ENCODE measurements at regions not wholly inside any gene's neighbourhood (a gene's known extent, or its start where the extent isn't known, plus 50 kb on each side); places are given as distances from the start of the nearest gene placed in this dataset.

DNA sequence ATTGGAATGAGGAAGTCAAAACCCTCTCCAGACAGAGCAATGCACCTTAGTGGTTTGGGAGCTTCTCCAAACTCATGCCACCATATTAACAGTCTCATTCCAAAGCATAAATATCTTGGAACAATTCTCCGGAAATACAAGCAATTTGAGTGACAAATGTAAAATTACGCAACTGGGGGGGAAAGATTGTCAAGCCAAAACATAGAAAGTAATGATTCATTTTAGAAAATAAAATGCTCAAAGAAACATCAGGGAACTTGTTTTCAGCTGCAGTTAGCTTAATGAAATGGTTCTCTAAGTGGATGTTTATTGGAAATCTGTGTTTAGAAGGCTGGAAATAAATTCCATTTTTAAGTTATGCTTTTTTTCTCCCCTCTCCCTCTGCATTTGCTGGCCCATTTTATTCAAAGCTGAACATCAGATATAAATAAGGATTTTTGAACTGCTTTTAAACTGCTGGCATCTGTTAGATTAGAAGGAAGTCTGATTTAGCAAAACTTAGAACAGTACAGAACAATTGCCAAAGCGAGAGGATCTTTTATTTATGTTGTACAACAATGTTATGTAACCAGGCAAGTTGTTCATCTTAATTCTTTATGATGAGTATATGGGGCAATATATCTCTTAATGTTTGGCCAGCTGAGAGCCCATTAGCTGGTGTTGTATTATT lies 551.9 kb downstream of the PRELID2 start:
- no peak overlapping the region for H3K4me3 Mint-ChIP-seq
- H3K4me1 Mint-ChIP-seq: no peaks in the 10 kb centered on the region
- no peak overlapping the region for H3K27ac Mint-ChIP-seq
- no peaks in the 10 kb centered on the region for H3K27me3 Mint-ChIP-seq
- H3K9me3 Mint-ChIP-seq: no peaks in the 10 kb centered on the region
- H3K36me3 Mint-ChIP-seq: no peaks in the 10 kb centered on the region

DNA sequence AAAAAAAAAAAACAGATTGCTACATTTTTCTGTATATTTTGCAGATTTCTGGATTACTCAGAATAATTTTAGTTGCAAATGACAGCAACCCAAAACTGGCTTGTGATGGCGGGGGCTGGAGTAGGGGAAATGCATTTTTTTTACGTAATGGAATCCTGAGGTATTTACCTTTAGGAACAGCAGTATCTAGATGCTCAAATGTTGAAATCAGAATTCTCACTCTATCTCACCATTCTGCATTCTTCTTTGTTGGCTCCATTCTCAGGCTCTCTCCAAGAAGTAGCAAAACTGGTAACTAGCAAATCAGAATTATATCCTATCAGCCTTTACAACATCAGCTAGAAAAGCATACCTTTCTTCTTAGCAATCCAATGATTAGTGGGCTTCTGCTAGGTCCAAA lies 554.3 kb downstream of the PRELID2 start:
- H3K27ac Mint-ChIP-seq: no peak overlapping the region
- H3K4me3 Mint-ChIP-seq: no peak overlapping the region
- no peaks in the 10 kb centered on the region for H3K9me3 Mint-ChIP-seq
- H3K36me3 Mint-ChIP-seq: no peaks in the 10 kb centered on the region
- no peaks in the 10 kb centered on the region for H3K4me1 Mint-ChIP-seq
- no peaks in the 10 kb centered on the region for H3K27me3 Mint-ChIP-seq

DNA sequence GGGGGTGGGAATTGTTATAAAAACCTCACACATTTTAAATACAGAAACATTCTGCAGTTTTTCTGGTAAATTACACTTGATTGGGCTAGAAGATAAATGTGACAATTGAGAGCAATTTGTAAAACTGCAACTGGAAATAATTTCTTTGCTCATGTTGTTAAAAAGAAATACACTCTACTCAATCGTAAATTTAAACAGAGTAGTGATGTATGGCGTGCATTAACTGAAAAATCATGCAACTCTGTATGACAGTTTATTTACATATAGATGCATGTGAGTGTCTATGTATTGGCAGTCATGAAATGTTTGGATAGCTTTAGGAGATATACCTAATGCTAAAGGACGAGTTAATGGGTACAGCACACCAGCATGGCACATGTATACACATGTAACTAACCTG lies 554.9 kb downstream of the PRELID2 start:
- H3K4me1 Mint-ChIP-seq: no peaks in the 10 kb centered on the region
- no peaks in the 10 kb centered on the region for H3K9me3 Mint-ChIP-seq
- H3K27ac Mint-ChIP-seq: no peak overlapping the region
- no peaks in the 10 kb centered on the region for H3K27me3 Mint-ChIP-seq
- H3K4me3 Mint-ChIP-seq: no peak overlapping the region
- no peaks in the 10 kb centered on the region for H3K36me3 Mint-ChIP-seq

DNA sequence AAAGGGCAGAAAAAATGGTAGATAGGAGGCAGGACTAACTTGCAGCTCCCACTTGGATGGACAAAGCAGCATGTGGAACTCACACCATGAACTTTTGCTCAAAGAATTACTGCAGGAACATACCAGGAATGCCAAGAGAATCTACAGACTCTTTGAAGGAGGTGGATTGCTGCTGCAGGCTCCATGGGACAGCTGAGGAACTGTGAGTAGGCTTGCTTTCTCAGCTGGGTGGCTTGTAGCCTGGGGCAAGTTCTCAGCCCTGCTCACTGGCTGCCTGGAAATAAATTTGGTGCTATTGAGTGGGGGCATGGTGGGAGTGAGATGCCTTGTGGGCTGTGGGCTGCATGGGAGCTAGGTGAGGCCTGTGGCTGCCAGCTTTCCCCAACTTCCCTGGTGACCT lies 574.5 kb downstream of the PRELID2 start:
- no peak overlapping the region for H3K27ac Mint-ChIP-seq
- no peaks in the 10 kb centered on the region for H3K9me3 Mint-ChIP-seq
- no peaks in the 10 kb centered on the region for H3K27me3 Mint-ChIP-seq
- H3K4me3 Mint-ChIP-seq: no peak overlapping the region
- no peaks in the 10 kb centered on the region for H3K4me1 Mint-ChIP-seq
- no peaks in the 10 kb centered on the region for H3K36me3 Mint-ChIP-seq

DNA sequence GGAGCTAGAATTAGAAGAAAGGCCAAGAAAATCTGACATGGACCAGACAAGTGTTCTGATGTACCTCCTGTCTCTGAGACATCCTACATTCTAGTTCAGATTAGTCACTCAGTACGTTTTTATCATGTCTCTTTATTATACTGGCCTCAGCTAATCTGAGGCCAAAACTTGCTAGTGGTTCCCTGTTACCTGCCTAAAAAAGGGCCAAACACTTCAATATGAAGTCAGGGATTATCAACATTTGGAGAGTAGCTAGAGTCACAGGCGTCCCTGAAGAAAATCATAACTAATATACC lies 587.4 kb downstream of the PRELID2 start:
- Mint-ChIP-seq H3K36me3 (no peaks in the 10 kb centered on the region), H3K9me3 (peaks cover 4% of the 10 kb centered on the region)

DNA sequence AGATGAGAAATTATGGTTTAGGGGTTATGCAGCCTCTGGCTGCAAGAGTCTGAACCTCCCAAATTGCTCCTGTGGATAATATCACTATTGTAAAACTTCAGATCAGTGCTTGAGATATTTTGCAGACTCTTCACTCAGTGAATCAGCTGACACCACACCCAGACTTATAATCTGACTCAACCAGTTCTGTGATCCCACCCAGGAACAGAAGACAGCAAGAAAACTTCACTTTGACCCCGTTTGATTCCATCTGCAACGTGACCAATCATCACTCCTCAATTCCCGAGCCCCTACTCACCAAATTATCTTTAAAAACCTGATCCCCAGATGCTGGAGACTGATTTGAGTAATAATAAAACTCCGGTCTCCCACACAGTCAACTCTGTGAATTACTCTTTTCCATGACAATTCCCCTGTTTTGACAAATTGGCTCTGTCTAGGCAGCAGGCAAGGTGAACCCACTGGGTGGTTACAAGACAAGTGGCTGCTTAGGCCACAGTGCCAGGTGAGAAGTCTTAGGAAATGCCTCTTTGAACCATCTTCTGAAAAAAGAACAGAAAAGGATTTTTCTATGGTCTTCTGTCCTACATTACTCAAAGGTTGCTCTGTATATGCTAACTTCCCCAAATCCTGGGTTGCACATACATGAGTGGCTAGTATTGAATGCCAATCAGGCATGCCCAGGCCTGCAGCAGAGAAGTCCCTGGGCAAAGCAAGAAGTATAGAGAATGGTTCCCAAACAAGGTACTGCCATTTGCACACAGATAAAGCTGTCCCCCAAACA lies 588.0 kb downstream of the PRELID2 start:
- H3K27me3 Mint-ChIP-seq: no peaks in the 10 kb centered on the region
- H3K36me3 Mint-ChIP-seq: no peaks in the 10 kb centered on the region
- H3K9me3 Mint-ChIP-seq: peaks cover 4% of the 10 kb centered on the region
- H3K4me1 Mint-ChIP-seq: no peaks in the 10 kb centered on the region
- H3K27ac Mint-ChIP-seq: no peak overlapping the region
- no peak overlapping the region for H3K4me3 Mint-ChIP-seq

More for the DNA sequence above, 587.4 kb downstream of the PRELID2 start:
- no peaks in the 10 kb centered on the region for H3K27me3 Mint-ChIP-seq
- no peaks in the 10 kb centered on the region for H3K4me1 Mint-ChIP-seq
- no peak overlapping the region for H3K27ac Mint-ChIP-seq
- no peak overlapping the region for H3K4me3 Mint-ChIP-seq

DNA sequence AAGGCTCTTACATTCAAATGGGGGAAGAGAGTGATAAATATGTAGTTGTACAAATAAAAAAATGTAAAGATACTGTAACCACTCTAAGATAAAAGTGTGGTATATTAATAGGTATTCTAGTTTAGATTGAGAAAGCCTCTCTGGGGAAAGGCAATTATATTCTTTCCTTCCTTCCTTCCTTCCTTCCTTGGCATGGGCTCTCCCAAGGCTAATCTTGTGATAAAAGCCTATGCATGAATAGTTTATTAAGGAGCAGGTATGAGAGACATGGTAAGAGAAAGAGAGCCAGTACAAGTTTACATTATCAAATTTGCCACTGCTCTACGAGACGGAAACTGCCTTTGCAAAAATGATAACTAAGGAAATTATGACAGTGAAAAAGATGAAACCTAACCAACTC lies 588.8 kb downstream of the PRELID2 start:
- Mint-ChIP-seq H3K36me3 (no peaks in the 10 kb centered on the region), H3K4me1 (no peaks in the 10 kb centered on the region), H3K4me3 (no peak overlapping the region), H3K9me3 (no peaks in the 10 kb centered on the region), H3K27ac (no peak overlapping the region), H3K27me3 (no peaks in the 10 kb centered on the region)

DNA sequence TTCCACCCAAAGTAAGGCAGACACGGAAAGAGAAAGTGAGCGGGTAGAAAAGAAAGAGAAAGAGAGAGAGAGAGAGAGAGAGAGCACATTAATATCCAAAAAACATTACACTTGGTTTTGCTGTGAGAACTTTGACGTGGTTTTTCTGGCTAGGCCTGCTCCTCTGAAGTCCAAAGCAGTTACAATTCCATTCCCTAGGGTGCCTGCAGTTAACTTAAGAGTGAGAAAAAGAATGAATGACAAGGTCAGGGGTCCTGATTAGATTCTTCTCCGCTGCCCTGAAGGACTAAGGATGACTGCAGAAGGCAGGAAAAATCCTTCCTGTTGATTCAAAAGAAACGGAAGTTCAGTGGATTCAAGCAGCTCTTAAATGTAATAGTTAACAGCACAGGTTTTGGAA lies 589.8 kb downstream of the PRELID2 start:
- no peak overlapping the region for H3K27ac Mint-ChIP-seq
- no peaks in the 10 kb centered on the region for H3K27me3 Mint-ChIP-seq
- H3K36me3 Mint-ChIP-seq: no peaks in the 10 kb centered on the region
- no peaks in the 10 kb centered on the region for H3K9me3 Mint-ChIP-seq
- H3K4me1 Mint-ChIP-seq: no peaks in the 10 kb centered on the region
- no peak overlapping the region for H3K4me3 Mint-ChIP-seq

DNA sequence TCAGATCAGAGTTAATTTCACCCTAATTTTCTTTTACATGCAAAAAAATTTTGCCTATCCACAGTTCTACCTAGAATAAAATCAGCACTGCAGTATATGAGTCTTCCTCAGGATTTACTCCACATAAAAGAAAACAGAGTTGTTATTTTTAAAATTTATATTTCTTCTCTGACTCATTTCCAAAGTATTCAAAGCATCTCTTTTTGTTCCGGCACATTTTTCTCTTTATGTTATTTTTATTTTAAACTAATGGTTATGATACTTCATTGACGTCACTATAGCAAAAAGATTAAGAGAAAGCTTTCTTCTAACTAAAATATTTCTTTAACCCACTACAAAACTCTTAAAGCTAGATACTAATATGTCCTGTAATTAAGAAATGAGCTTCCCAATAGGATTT lies 590.4 kb downstream of the PRELID2 start:
- Mint-ChIP-seq H3K27ac (no peak overlapping the region), H3K9me3 (no peaks in the 10 kb centered on the region), H3K4me3 (no peak overlapping the region), H3K4me1 (no peaks in the 10 kb centered on the region), H3K27me3 (no peaks in the 10 kb centered on the region), H3K36me3 (no peaks in the 10 kb centered on the region)

DNA sequence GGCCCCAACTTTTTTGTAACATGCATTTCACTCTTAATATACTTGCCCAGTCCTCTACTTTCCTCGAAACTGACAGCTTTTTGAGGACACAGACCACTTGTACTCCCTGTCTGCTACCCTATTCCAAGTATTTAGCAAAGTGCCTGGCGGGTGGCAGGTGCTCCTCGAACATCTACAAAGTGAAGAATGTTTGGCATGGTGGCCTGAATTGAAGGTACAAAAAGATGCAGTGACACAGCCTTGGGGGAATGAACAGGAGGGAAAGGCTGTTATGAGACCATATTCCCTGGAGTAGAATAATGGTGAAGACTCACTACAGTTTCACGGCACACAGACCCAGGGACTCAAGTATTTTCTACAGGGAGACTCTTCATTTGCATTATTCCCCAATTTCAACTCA lies 590.9 kb downstream of the PRELID2 start:
- Mint-ChIP-seq H3K27ac (no peak overlapping the region), H3K4me3 (no peak overlapping the region), H3K27me3 (no peaks in the 10 kb centered on the region), H3K4me1 (no peaks in the 10 kb centered on the region), H3K36me3 (no peaks in the 10 kb centered on the region), H3K9me3 (no peaks in the 10 kb centered on the region)

DNA sequence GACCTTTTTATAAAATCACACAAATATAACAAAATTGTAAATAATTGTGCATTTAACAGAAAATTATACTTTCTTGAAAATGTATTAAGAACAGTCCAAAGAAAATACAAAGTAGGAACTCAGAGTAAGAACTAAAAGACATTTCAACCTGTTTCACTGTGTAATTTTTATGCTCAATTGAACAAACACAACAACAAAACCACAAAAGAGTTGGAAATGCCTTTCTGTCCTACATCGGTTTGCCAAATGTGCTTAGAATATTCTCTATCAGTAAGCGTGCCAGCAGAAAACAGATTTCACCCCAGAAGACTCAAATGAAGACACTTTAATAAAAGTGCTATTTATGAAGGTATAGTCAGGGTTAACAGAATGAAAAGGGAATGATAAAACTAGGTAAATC lies 592.1 kb downstream of the PRELID2 start:
- H3K9me3 Mint-ChIP-seq: peaks cover 6% of the 10 kb centered on the region
- H3K27ac Mint-ChIP-seq: no peak overlapping the region
- H3K27me3 Mint-ChIP-seq: no peaks in the 10 kb centered on the region
- no peaks in the 10 kb centered on the region for H3K36me3 Mint-ChIP-seq
- H3K4me3 Mint-ChIP-seq: no peak overlapping the region
- H3K4me1 Mint-ChIP-seq: no peaks in the 10 kb centered on the region

DNA sequence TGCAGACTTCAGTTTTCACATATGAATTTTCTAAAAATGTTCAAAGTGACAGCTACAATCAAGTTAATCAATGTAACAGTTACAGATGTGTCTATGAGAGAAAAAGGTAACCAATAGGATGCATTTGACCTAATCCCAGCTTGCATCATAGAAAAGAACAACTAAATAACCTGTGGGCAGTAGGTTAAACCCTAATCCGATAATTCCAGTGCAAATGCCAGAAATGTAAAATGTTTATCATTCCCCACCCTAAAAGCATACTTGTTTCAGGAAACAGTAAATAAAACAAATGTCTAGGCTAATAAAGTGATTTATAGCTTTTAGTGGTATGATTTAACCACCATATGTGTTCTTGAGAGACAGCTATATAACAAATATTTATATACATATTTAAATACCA lies 592.6 kb downstream of the PRELID2 start:
- no peaks in the 10 kb centered on the region for H3K27me3 Mint-ChIP-seq
- H3K27ac Mint-ChIP-seq: no peak overlapping the region
- peaks cover 6% of the 10 kb centered on the region for H3K9me3 Mint-ChIP-seq
- H3K36me3 Mint-ChIP-seq: no peaks in the 10 kb centered on the region
- no peak overlapping the region for H3K4me3 Mint-ChIP-seq
- H3K4me1 Mint-ChIP-seq: no peaks in the 10 kb centered on the region

DNA sequence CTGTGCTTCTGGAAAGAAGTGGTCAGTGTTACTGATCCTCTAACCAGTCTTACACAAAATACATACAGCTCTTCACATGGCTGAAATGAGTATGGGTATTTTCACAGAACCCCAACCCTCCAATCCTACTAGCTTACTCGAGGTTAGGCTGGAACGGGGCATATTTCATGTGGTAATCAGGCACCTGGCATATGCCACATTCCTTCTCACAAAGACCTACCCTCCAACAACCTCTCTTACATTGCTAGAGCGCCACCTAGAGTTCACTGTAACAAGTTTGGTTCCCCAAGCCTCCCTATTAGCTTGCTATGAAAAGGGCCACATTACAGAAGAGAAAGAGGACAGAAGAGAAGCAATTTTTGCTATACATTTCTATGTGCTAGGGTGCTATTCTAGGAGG lies 597.3 kb downstream of the PRELID2 start:
- no peak overlapping the region for H3K27ac Mint-ChIP-seq
- H3K9me3 Mint-ChIP-seq: peaks cover 12% of the 10 kb centered on the region
- H3K36me3 Mint-ChIP-seq: no peaks in the 10 kb centered on the region
- no peaks in the 10 kb centered on the region for H3K4me1 Mint-ChIP-seq
- H3K4me3 Mint-ChIP-seq: no peak overlapping the region
- no peaks in the 10 kb centered on the region for H3K27me3 Mint-ChIP-seq

DNA sequence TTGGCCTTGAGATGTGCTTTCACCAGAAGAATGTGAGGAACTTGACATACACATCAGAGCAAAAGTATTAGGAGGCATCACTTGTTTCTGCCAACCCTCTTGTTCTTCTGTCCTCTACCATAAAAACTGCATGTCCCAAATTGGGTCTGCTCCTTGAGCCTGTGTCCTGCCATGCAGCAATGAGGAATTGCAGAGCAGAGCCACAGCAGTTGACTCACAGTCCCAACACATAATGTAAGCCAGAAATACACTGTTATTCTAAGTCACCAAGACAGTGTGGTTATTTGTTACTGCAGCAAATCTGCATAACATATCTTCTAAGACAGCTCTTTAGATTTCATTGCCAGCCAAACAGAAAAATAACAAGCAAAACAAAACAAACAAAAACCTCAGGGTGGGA lies 598.2 kb downstream of the PRELID2 start:
- Mint-ChIP-seq H3K27me3 (no peaks in the 10 kb centered on the region), H3K27ac (no peak overlapping the region), H3K36me3 (no peaks in the 10 kb centered on the region), H3K4me3 (no peak overlapping the region), H3K4me1 (no peaks in the 10 kb centered on the region), H3K9me3 (peaks cover 12% of the 10 kb centered on the region)

DNA sequence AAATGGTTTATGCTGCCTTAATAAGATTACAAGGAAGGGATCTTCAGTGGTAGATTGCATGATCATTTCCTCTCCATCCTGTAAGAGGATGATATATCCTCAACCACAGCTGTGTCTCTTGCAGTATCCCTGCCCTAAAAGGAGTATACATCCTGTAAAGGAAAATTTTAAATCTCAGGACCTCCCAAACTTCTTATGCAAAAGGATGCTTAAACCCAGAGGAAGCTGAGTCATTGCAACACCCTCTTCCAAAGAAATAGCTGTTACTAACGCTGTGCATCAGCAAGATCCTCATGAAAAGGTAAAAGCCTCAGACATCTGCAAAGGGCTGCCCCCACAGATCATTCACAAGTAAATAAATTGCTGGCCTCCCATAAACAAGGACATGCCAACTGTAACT lies 599.0 kb downstream of the PRELID2 start:
- Mint-ChIP-seq H3K4me1 (no peaks in the 10 kb centered on the region), H3K27me3 (no peaks in the 10 kb centered on the region), H3K36me3 (no peaks in the 10 kb centered on the region), H3K9me3 (peaks cover 12% of the 10 kb centered on the region), H3K27ac (no peak overlapping the region), H3K4me3 (no peak overlapping the region)

DNA sequence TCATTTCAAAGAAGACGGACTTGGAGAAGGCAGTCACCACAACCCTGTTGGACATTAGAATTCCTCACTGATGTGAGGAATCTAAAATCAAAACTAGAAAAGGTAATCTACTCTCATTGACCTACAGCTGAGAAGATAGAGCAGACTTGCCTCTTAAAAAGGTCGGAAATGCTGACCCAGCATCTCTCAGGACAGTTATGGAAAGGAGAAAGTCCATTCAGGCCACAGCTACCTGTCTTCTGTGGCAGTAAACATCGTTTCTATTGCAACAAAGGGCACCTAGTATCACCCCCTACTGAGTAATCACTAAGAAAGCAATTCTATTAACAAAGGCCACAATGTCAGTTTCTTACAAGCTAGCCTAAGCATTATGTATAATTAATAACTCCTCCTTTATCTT lies 601.7 kb downstream of the PRELID2 start:
- H3K36me3 Mint-ChIP-seq: no peaks in the 10 kb centered on the region

DNA sequence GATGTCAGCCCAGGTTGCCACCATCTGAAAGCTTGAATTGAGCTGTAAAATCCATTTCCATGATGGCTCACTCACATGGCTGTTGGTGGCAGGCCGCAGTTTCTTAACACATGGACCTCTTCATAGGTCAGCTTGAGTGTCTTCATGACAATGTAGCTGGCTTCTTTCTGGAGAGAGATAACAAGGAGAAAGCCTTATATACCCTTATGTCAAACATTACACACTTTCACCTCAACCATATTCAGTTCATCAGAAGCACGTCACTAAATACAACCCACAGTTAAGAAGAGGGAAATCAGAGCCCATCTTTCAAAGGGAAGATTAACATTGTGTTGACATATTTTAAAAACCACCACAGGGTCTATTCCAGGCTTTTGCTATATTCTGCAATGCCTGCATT lies 604.4 kb downstream of the PRELID2 start:
- H3K4me3 Mint-ChIP-seq: no peak overlapping the region
- H3K27me3 Mint-ChIP-seq: no peaks in the 10 kb centered on the region
- no peak overlapping the region for H3K27ac Mint-ChIP-seq
- no peaks in the 10 kb centered on the region for H3K4me1 Mint-ChIP-seq
- peaks cover 11% of the 10 kb centered on the region for H3K9me3 Mint-ChIP-seq
- H3K36me3 Mint-ChIP-seq: no peaks in the 10 kb centered on the region

More for the DNA sequence above, 601.7 kb downstream of the PRELID2 start:
- Mint-ChIP-seq H3K4me1 (no peaks in the 10 kb centered on the region), H3K4me3 (no peak overlapping the region), H3K27me3 (no peaks in the 10 kb centered on the region), H3K9me3 (peaks cover 11% of the 10 kb centered on the region), H3K27ac (no peak overlapping the region)
